ENCODE measurements at regions not wholly inside any gene's neighbourhood (a gene's known extent, or its start where the extent isn't known, plus 50 kb on each side); places are given as distances from the start of the nearest gene placed in this dataset.
A peak's percentile ranks its signal among the peaks of the same experiment; 100 is the strongest.

GRCh38 chr12:67057072-67057471, 212.1 kb upstream of the CAND1 start:
- H3K4me3 ChIP-seq (ENCODE audit: low read depth, low read length): no peak overlapping the region
- TF ChIP-seq CTCF (IDR thresholded peaks at IDR 0.05; ENCODE audit: borderline replicate concordance, insufficient read depth, low read depth, low read length): no peak

DNA sequence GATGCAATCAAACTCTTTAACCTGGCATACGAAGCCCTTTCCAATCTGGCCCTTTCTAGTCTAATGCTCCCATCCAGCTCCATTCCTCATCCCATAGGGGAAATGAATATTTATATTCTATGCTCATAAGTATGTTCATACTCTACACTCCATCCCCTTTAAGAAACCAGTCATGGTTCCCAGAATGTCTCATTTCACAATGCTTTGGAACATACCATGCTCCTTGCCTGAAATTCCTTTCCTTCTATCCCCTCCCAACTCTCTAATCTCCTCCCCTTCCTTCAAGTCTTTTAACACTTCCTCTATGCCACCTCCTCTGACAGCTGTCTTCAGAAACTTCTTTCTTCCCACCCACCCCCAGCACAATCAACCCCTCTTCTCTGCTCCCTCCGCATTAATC, 207.0 kb upstream of the CAND1 start:
- H3K4me3 ChIP-seq (ENCODE audit: low read depth, low read length): no peak overlapping the region
- TF ChIP-seq CTCF (IDR thresholded peaks at IDR 0.05; ENCODE audit: borderline replicate concordance, insufficient read depth, low read depth, low read length): no peak

- no peak for TF ChIP-seq CTCF (IDR thresholded peaks at IDR 0.05; ENCODE audit: borderline replicate concordance, insufficient read depth, low read depth, low read length)
- H3K4me3 ChIP-seq (ENCODE audit: low read depth, low read length): no peak overlapping the region
Measured at GRCh38 chr12:67067453-67068203, 201.5 kb upstream of the CAND1 start.

DNA sequence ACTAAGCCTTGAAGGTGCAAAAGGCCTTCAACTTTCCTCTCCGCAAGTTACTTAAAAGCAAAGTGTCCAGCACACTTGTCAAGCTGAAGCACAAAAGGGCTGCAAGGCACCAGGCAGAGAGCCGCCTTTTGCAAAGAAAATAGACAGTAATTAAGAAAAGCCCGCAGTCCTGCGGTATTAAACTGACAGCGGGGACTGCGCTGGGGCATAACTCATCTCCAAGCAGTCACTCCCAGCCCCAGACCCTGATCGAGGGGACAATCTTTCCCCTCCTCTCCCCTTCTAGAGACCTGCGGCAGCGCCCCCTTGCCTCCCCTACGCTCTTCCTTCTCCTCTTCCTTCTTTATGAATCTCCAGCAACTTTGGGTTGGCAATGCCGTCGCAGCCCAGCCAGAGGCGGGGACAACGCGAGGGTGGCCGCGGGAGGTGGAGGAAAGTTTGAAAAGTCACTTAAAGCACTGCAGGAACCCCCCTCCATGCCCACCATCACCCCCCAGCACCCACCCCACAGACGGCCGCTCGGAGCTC, 200.9 kb upstream of the CAND1 start:
- TF ChIP-seq CTCF (IDR thresholded peaks at IDR 0.05; ENCODE audit: borderline replicate concordance, insufficient read depth, low read depth, low read length): no peak
- H3K4me3 ChIP-seq (ENCODE audit: low read depth, low read length): no peak overlapping the region

DNA sequence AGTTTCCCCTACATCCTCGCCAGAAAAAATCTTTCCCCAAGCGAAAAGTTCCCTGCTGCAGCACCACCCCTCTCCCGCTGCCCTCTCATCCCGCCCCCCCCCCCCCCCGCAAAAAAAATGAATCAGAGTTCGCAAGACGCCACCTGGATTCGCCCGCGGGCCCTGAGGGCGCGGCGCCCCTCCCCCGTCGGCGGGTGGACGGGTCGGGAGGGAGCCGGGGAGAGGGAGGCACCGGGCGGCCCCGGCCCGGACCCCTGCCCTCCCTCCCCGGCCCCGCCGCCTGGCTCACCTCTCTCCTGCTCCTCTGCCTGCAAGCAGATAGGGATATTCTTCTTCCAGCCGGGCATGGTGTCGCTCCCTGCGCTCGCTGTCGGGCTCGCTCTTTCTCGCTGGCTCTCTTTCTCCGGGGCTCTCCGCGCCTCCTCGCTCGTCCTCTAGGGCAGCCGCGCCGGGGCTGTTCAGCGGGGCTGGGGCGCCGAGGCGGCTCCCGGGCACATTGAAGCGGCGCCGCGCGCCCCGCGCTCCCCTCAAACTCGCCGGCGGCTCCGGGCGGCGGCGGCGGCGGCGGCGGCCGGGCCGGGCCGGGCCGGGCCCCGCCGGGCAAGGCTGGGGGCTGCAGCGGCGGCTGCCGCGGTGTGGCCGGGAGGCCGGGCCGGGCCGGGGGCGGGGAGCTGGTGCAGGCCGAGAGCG, 200.3 kb upstream of the CAND1 start:
- peak overlapping the region; percentile 37 for H3K4me3 ChIP-seq (ENCODE audit: low read depth, low read length)

DNA sequence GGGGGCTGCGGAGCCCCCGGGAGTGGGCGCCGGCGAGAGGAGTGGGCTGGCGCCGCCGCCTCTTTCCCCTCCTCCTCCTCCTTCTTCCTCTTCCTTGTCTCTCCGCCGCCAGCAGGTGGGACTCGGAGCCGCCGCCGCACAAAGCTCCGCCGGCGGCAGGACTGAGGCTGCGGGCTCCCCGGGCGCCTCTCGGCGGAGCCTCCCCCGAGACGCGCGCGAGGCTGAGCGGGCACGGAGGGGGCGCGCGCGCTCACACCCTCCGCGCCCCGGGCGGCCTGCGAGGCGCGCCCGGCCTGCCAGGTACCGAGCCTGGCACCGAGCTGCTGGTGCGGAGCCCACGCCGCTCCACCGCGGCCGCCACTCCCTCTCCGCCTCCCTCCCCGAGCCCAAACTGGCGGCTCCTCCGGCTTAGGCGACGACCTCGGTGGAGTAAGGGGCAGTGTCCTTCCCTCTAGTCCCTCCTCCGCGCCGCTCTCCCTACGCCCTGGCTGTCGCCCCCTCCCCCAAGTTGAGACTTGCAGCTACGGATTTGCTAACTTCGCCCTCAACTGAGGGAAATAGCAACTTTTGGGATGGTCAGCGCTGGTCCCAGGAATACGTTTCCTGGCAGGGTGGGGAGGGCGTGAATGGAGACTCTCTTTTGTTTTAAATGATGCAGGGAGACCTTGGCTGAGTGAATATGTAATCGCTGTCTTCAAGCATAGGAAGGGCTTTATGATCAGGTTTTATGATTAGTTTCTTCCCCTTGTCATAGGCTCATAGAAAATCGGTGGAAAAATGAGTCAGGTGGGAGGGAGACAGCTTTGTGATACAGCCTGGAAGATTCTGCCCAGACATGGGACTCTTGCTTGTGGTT, 199.5 kb upstream of the CAND1 start:
- peak overlapping the region; percentile 35 for H3K4me3 ChIP-seq (ENCODE audit: low read depth, low read length)
- peak; percentile 12; the same call in 1 of the 2 replicates for TF ChIP-seq CTCF (IDR thresholded peaks at IDR 0.05; ENCODE audit: borderline replicate concordance, insufficient read depth, low read depth, low read length)

More for the DNA sequence above, 200.3 kb upstream of the CAND1 start:
- TF ChIP-seq CTCF (IDR thresholded peaks at IDR 0.05; ENCODE audit: borderline replicate concordance, insufficient read depth, low read depth, low read length): no peak

Measured in GM12875 (cell line).